SU-DHL-6 (cell line): ENCODE measurements at regions not wholly inside any gene's neighbourhood (a gene's known extent, or its start where the extent isn't known, plus 50 kb on each side); places are given as distances from the start of the nearest gene placed in this dataset.

Source experiments
- H2AFZ ChIP-seq: fragments of 200-600 bp; sonication (generic); 2 replicates; pipeline ENCODE4 v1.6.1; 2014; ENCODE audit warnings: low read depth, mild to moderate bottlenecking, moderate library complexity, mixed read lengths, antibody characterized with exemption, low read length; ENCODE audit not compliant: severe bottlenecking
- H3F3A ChIP-seq: fragments of 200-600 bp; shearing (Covaris generic); 2 replicates; pipeline ENCODE4 v1.6.0; 2016; ENCODE audit warnings: antibody characterized with exemption, mild to moderate bottlenecking; ENCODE audit not compliant: insufficient read depth
- H3K27ac ChIP-seq: fragments of 200-600 bp; sonication (generic); 2 replicates; pipeline ENCODE4 v1.5.1; 2016; ENCODE audit warnings: low read depth, mild to moderate bottlenecking, low read length, moderate library complexity, mixed read lengths
- H3K27me3 ChIP-seq: fragments of 200-600 bp; sonication (generic), shearing (Covaris generic); 2 replicates; pipeline ENCODE4 v1.6.0; 2014; ENCODE audit warnings: mild to moderate bottlenecking, low read length
- H3K36me3 ChIP-seq: fragments of 200-600 bp; sonication (generic); 2 replicates; pipeline ENCODE4 v1.6.1; 2014; ENCODE audit warnings: mild to moderate bottlenecking, low read length, mixed read lengths
- H3K4me2 ChIP-seq: fragments of 300-600, 200-600 bp; shearing (Covaris generic), sonication (generic); 2 replicates; pipeline ENCODE4 v1.6.0; 2014; ENCODE audit warnings: low read length, low read depth, mild to moderate bottlenecking; ENCODE audit not compliant: poor library complexity, severe bottlenecking
- H3K4me3 ChIP-seq: fragments of 200-600 bp; sonication (generic); 2 replicates; pipeline ENCODE4 v1.5.1; 2014; ENCODE audit warnings: antibody characterized with exemption, low read length, mild to moderate bottlenecking, mixed read lengths; ENCODE audit not compliant: insufficient read depth, poor library complexity, severe bottlenecking
- H3K79me2 ChIP-seq: fragments of 200-600 bp; sonication (generic); 2 replicates; pipeline ENCODE4 v1.6.1; 2014; ENCODE audit warnings: mild to moderate bottlenecking, low read length, moderate library complexity; ENCODE audit not compliant: insufficient read depth
- H3K9ac ChIP-seq: fragments of 200-600 bp; sonication (generic); 2 replicates; pipeline ENCODE4 v1.7.0; 2014; ENCODE audit warnings: mild to moderate bottlenecking, low read length
- H3K9me2 ChIP-seq: fragments of 200-600 bp; sonication (generic); replicated peaks from 2 replicates; pipeline ENCODE4 v1.6.1; 2014; ENCODE audit warnings: low read length; ENCODE audit not compliant: insufficient read depth
- H3K9me3 ChIP-seq: fragments of 200-600 bp; sonication (generic); 2 replicates; pipeline ENCODE4 v1.6.1; 2014; ENCODE audit warnings: low read length, mixed read lengths; ENCODE audit not compliant: insufficient read depth
- H4K20me1 ChIP-seq: fragments of 200-600 bp; sonication (generic); 2 replicates; pipeline ENCODE4 v1.6.1; 2014; ENCODE audit warnings: low read depth, mild to moderate bottlenecking, antibody characterized with exemption, low read length, moderate library complexity, mixed read lengths
- EZH2phosphoT487 ChIP-seq: fragments of 200-600 bp; sonication (generic), shearing (Covaris generic); conservative IDR thresholded peaks from 2 replicates; pipeline ENCODE4 v1.6.1; 2018; ENCODE audit warnings: mild to moderate bottlenecking, antibody characterized with exemption, low read length, moderate library complexity, mixed read lengths
- TF ChIP-seq, protein P1 (sequence below): fragments of 200-600 bp; sonication (generic); IDR thresholded peaks from one replicate; pipeline ENCODE4 v1.5.1; 2017; ENCODE audit warnings: antibody characterized with exemption, mild to moderate bottlenecking, low read length, moderate library complexity; ENCODE audit not compliant: insufficient read depth, poor library complexity, severe bottlenecking

DNA sequence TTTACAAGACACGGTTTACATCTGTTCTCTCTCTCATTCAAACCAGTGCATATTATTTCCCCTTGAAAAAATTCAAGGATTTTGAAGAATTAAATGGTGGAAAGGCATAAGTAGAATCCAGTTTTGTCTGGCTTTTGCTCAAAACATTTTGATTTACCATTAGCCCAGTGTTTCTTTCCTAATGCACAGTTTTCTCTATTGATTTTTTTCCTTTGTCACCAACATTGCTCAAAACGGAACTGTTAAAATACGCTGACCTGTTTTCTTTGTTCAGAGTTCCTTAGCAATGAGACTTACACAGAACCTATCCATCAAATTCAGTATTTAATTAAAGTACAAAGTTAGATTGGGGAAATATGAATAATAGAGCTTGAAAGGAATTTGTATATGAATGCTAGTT lies 162.4 kb downstream of the S1PR1 start:
- H3K9ac ChIP-seq, result no peak overlapping the region
- H3K4me3 ChIP-seq, result no peak overlapping the region
- H3F3A ChIP-seq, result no peaks in the 10 kb centered on the region
- TF ChIP-seq EZH2phosphoT487, result no peak
- TF ChIP-seq, protein P1, sequence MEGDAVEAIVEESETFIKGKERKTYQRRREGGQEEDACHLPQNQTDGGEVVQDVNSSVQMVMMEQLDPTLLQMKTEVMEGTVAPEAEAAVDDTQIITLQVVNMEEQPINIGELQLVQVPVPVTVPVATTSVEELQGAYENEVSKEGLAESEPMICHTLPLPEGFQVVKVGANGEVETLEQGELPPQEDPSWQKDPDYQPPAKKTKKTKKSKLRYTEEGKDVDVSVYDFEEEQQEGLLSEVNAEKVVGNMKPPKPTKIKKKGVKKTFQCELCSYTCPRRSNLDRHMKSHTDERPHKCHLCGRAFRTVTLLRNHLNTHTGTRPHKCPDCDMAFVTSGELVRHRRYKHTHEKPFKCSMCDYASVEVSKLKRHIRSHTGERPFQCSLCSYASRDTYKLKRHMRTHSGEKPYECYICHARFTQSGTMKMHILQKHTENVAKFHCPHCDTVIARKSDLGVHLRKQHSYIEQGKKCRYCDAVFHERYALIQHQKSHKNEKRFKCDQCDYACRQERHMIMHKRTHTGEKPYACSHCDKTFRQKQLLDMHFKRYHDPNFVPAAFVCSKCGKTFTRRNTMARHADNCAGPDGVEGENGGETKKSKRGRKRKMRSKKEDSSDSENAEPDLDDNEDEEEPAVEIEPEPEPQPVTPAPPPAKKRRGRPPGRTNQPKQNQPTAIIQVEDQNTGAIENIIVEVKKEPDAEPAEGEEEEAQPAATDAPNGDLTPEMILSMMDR, result no peak
- H3K36me3 ChIP-seq, result no peaks in the 10 kb centered on the region
- H2AFZ ChIP-seq, result no peak overlapping the region
- no peaks in the 10 kb centered on the region for H4K20me1 ChIP-seq
- no peaks in the 10 kb centered on the region for H3K79me2 ChIP-seq
- no peaks in the 10 kb centered on the region for H3K27me3 ChIP-seq
- no peak overlapping the region for H3K27ac ChIP-seq
- H3K9me3 ChIP-seq, result no peaks in the 10 kb centered on the region
- H3K4me2 ChIP-seq, result no peak overlapping the region
- H3K9me2 ChIP-seq, result no peaks in the 10 kb centered on the region

DNA sequence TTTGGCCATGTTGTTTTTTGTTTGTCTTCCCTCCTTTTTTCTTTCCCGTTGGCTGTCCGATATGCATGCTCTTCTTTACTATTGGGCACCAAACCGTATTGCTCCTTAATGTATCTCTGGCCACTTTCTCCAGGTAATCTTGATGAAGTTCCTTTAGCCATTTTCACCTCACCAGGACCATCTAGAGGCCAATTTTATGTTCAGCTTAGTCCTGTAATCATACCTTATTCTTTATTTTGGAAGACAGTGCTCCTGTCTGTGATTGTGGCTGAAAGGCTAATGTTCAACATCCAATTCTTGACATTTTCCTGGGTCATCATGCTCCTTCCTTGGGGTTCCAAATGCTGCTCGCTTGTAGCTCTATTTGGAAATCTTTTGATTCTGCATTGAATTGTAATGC lies 169.5 kb downstream of the S1PR1 start:
- H4K20me1 ChIP-seq, result no peaks in the 10 kb centered on the region
- H2AFZ ChIP-seq, result no peak overlapping the region
- no peaks in the 10 kb centered on the region for H3K36me3 ChIP-seq
- TF ChIP-seq, protein P1, result no peak
- TF ChIP-seq EZH2phosphoT487, result no peak
- no peak overlapping the region for H3K4me2 ChIP-seq
- H3K9me3 ChIP-seq, result no peaks in the 10 kb centered on the region
- no peaks in the 10 kb centered on the region for H3F3A ChIP-seq
- no peak overlapping the region for H3K4me3 ChIP-seq
- H3K27ac ChIP-seq, result no peak overlapping the region
- no peak overlapping the region for H3K9ac ChIP-seq
- no peaks in the 10 kb centered on the region for H3K79me2 ChIP-seq
- H3K9me2 ChIP-seq, result no peaks in the 10 kb centered on the region
- H3K27me3 ChIP-seq, result no peaks in the 10 kb centered on the region

- Histone ChIP-seq H3K4me2 (no peak overlapping the region), H3K36me3 (no peaks in the 10 kb centered on the region), H3K27ac (no peak overlapping the region), H3K9me2 (no peaks in the 10 kb centered on the region), H3K9ac (no peak overlapping the region), H2AFZ (no peak overlapping the region), H4K20me1 (no peaks in the 10 kb centered on the region), H3K27me3 (no peaks in the 10 kb centered on the region), H3K79me2 (no peaks in the 10 kb centered on the region), H3K4me3 (no peak overlapping the region), H3K9me3 (no peaks in the 10 kb centered on the region), H3F3A (no peaks in the 10 kb centered on the region)
- TF ChIP-seq, protein P1, result no peak
- TF ChIP-seq EZH2phosphoT487, result no peak
Observed at GRCh38 chr1:101406681-101407080, 169.9 kb downstream of the S1PR1 start.
